CD4-positive, alpha-beta T cell (primary cell): ENCODE measurements at regions not wholly inside any gene's neighbourhood (a gene's known extent, or its start where the extent isn't known, plus 50 kb on each side); places are given as distances from the start of the nearest gene placed in this dataset.

Source experiments
- ATAC-seq: fragments of 200-7000 bp; cut with Tn5 transposase; one replicate; pipeline ENCODE4 v1.10.0; 2022; ENCODE audit warnings: mild to moderate bottlenecking; ENCODE audit not compliant: poor library complexity
- CTCF ChIA-PET: fragments of 350-600 bp; sonication (Branson Sonifier 250); formaldehyde crosslinking; loops from one replicate; lab custom pipeline; 2021; ENCODE audit warnings: antibody characterized with exemption, inconsistent platforms; lab: Charles Lee
- POLR2A ChIA-PET: fragments of 350-600 bp; sonication (Branson Sonifier 250); formaldehyde crosslinking; loops from one replicate; lab custom pipeline; 2021; ENCODE audit warnings: antibody characterized with exemption, inconsistent platforms; lab: Charles Lee
- DNase-seq, 14 experiments: peaks; one replicate each; pipeline ENCODE4 v3.0.0-alpha.2; 2013 to 2020; ENCODE audit warnings: mixed read lengths in 2 of 14
- H3K27ac ChIP-seq, 2 donors: one replicate each; pipeline versions ENCODE4 v1.5.1 to v1.7.0; 2013; ENCODE audit warnings: low read length in 2 of 2, low read depth in 1 of 2, mild to moderate bottlenecking in 1 of 2
- H3K27me3 ChIP-seq, 2 experiments: 1 replicate in 1 of 2; 2 replicates in 1 of 2; pipeline versions ENCODE4 v1.6.1 to v1.7.0; 2013; ENCODE audit warnings: low read length in 2 of 2, control low read depth in 1 of 2, mild to moderate bottlenecking in 1 of 2, moderate library complexity in 1 of 2; ENCODE audit not compliant: insufficient read depth in 2 of 2, control insufficient read depth in 1 of 2
- H3K36me3 ChIP-seq: one replicate; pipeline ENCODE4 v1.6.1; 2013; ENCODE audit warnings: low read length, control low read depth; ENCODE audit not compliant: insufficient read depth
- H3K4me1 ChIP-seq: one replicate; pipeline ENCODE4 v1.6.1; 2013; ENCODE audit warnings: low read length, control low read depth; ENCODE audit not compliant: insufficient read depth
- H3K4me3 ChIP-seq: one replicate; pipeline ENCODE4 v1.5.1; 2013; ENCODE audit warnings: mild to moderate bottlenecking, low read length, moderate library complexity
- H3K9me3 ChIP-seq, 2 experiments: 1 replicate in 1 of 2; 2 replicates in 1 of 2; pipeline versions ENCODE4 v1.6.1 to v1.7.0; 2013; ENCODE audit warnings: low read length in 2 of 2, mild to moderate bottlenecking in 2 of 2, control low read depth in 1 of 2, moderate library complexity in 1 of 2; ENCODE audit not compliant: control insufficient read depth in 1 of 2, insufficient read depth in 1 of 2
- H3K27ac Mint-ChIP-seq: one replicate; pipeline ENCODE4 v1.8.0; 2020; ENCODE audit warnings: mixed read lengths
- H3K27me3 Mint-ChIP-seq: one replicate; pipeline ENCODE4 v1.8.0; 2021; ENCODE audit warnings: mixed read lengths
- H3K36me3 Mint-ChIP-seq: one replicate; pipeline ENCODE4 v1.8.0; 2021; ENCODE audit warnings: low read depth, mixed read lengths
- H3K4me1 Mint-ChIP-seq: one replicate; pipeline ENCODE4 v1.8.0; 2021; ENCODE audit warnings: low read depth, mixed read lengths
- H3K4me3 Mint-ChIP-seq: one replicate; pipeline ENCODE4 v1.8.0; 2020; ENCODE audit warnings: mild to moderate bottlenecking, mixed read lengths
- H3K9me3 Mint-ChIP-seq: one replicate; pipeline ENCODE4 v1.8.0; 2020; ENCODE audit warnings: mixed read lengths
- intact Hi-C, 2 experiments: fragments of 100-400 bp; cut with DNase I in 1 of 2; cut with micrococcal nuclease in 1 of 2; formaldehyde crosslinking; loops; one replicate each; pipeline versions ENCODE4 v1.15.1 to v1.9.0; 2023 to 2025; cut with DNase I, micrococcal nuclease
- TF ChIP-seq, protein P1 (sequence below): fragments of 200-600 bp; IDR thresholded peaks from one replicate; pipeline ENCODE4 v1.8.0; 2022; ENCODE audit warnings: antibody characterized with exemption, mild to moderate bottlenecking

- Histone ChIP-seq H3K36me3 (no peaks in the 10 kb centered on the region), H3K4me1 (no peaks in the 10 kb centered on the region), H3K27ac (no peak overlapping the region), H3K27me3 (no peaks in the 10 kb centered on the region), H3K4me3 (no peak overlapping the region), H3K9me3 (no peaks in the 10 kb centered on the region)
- TF ChIP-seq, protein P1, sequence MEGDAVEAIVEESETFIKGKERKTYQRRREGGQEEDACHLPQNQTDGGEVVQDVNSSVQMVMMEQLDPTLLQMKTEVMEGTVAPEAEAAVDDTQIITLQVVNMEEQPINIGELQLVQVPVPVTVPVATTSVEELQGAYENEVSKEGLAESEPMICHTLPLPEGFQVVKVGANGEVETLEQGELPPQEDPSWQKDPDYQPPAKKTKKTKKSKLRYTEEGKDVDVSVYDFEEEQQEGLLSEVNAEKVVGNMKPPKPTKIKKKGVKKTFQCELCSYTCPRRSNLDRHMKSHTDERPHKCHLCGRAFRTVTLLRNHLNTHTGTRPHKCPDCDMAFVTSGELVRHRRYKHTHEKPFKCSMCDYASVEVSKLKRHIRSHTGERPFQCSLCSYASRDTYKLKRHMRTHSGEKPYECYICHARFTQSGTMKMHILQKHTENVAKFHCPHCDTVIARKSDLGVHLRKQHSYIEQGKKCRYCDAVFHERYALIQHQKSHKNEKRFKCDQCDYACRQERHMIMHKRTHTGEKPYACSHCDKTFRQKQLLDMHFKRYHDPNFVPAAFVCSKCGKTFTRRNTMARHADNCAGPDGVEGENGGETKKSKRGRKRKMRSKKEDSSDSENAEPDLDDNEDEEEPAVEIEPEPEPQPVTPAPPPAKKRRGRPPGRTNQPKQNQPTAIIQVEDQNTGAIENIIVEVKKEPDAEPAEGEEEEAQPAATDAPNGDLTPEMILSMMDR, result no peak
- ChIA-PET CTCF (no interaction called here), POLR2A (no interaction called here)
- Mint-ChIP-seq H3K27ac (no peak overlapping the region), H3K27me3 (no peaks in the 10 kb centered on the region), H3K36me3 (no peaks in the 10 kb centered on the region), H3K4me1 (no peaks in the 10 kb centered on the region), H3K9me3 (peaks cover under 1% of the 10 kb centered on the region), H3K4me3 (no peak overlapping the region)
- ATAC-seq, result no peak
- intact Hi-C loops, result no loop called here
- no peak for DNase-seq
These were observed 478.3 kb upstream of the CDH5 start for GRCh38 chr16:65888201-65888600.

- no peak overlapping the region for H3K27ac ChIP-seq
- no peaks in the 10 kb centered on the region for H3K27me3 Mint-ChIP-seq
- no peaks in the 10 kb centered on the region for H3K36me3 Mint-ChIP-seq
- H3K9me3 Mint-ChIP-seq, result no peaks in the 10 kb centered on the region
- TF ChIP-seq, protein P1, result no peak
- H3K4me1 Mint-ChIP-seq, result no peaks in the 10 kb centered on the region
- H3K27me3 ChIP-seq, result no peaks in the 10 kb centered on the region
- intact Hi-C loops, result no loop called here
- H3K4me3 ChIP-seq, result no peak overlapping the region
- no peaks in the 10 kb centered on the region for H3K4me1 ChIP-seq
- H3K27ac Mint-ChIP-seq, result no peak overlapping the region
- POLR2A ChIA-PET, result no interaction called here
- no peak overlapping the region for H3K4me3 Mint-ChIP-seq
- DNase-seq (no peak), ATAC-seq (no peak)
- no peaks in the 10 kb centered on the region for H3K9me3 ChIP-seq
- H3K36me3 ChIP-seq, result no peaks in the 10 kb centered on the region
- CTCF ChIA-PET, result no interaction called here
These were observed 482.5 kb upstream of the CDH5 start for GRCh38 chr16:65884018-65884417.

- Mint-ChIP-seq H3K4me3 (no peak overlapping the region), H3K36me3 (no peaks in the 10 kb centered on the region), H3K4me1 (no peaks in the 10 kb centered on the region), H3K9me3 (no peaks in the 10 kb centered on the region), H3K27ac (no peak overlapping the region), H3K27me3 (no peaks in the 10 kb centered on the region)
- ATAC-seq (no peak), DNase-seq (no peak)
- H3K27ac ChIP-seq, result no peak overlapping the region
- no peaks in the 10 kb centered on the region for H3K4me1 ChIP-seq
- CTCF ChIA-PET, result no interaction called here
- POLR2A ChIA-PET, result no interaction called here
- no peaks in the 10 kb centered on the region for H3K27me3 ChIP-seq
- TF ChIP-seq, protein P1, result no peak
- H3K36me3 ChIP-seq, result no peaks in the 10 kb centered on the region
- H3K4me3 ChIP-seq, result no peak overlapping the region
- peaks cover 0 to 3% of the 10 kb centered on the region in 2 experiments for H3K9me3 ChIP-seq
- intact Hi-C loops, result no loop called here
These were observed 488.1 kb upstream of the CDH5 start for GRCh38 chr16:65878347-65878746.
